ENCODE measurements at regions not wholly inside any gene's neighbourhood (a gene's known extent, or its start where the extent isn't known, plus 50 kb on each side); places are given as distances from the start of the nearest gene placed in this dataset.
"Not testable (repeated sequence)": the region's sequence is repeated elsewhere in the genome, so short reads cannot be mapped to it uniquely, and the experiment has no call there.

DNA sequence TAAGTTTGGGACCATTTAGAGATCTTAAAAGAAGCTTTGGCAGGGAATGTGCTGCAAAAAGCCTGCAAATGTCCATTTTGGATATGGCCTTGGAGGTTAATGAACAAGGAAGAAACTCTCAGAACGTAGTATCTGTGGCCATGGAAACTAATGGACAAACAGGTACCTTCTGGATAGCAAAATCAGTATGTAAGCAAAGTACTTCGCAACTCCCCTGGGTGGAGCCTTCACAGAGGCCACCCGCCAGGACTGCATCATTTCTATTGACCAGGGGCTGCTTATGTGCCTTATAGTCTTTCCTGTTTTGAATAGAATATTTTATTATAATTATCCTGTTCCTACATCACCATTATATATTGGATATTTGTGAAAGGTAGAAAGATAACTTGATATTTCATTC is 510.8 kb upstream of the SYNCRIP start:
- Mint-ChIP-seq H3K9me3 (ENCODE audit: unreplicated experiment) (no peaks in the 10 kb centered on the region), H3K4me1 (ENCODE audit: unreplicated experiment) (no peaks in the 10 kb centered on the region), H3K27me3 (ENCODE audit: unreplicated experiment) (no peaks in the 10 kb centered on the region), H3K36me3 (ENCODE audit: unreplicated experiment) (no peaks in the 10 kb centered on the region), H3K27ac (ENCODE audit: unreplicated experiment) (no peak overlapping the region), H3K4me3 (ENCODE audit: unreplicated experiment) (no peak overlapping the region)
- TF ChIP-seq, protein P1, sequence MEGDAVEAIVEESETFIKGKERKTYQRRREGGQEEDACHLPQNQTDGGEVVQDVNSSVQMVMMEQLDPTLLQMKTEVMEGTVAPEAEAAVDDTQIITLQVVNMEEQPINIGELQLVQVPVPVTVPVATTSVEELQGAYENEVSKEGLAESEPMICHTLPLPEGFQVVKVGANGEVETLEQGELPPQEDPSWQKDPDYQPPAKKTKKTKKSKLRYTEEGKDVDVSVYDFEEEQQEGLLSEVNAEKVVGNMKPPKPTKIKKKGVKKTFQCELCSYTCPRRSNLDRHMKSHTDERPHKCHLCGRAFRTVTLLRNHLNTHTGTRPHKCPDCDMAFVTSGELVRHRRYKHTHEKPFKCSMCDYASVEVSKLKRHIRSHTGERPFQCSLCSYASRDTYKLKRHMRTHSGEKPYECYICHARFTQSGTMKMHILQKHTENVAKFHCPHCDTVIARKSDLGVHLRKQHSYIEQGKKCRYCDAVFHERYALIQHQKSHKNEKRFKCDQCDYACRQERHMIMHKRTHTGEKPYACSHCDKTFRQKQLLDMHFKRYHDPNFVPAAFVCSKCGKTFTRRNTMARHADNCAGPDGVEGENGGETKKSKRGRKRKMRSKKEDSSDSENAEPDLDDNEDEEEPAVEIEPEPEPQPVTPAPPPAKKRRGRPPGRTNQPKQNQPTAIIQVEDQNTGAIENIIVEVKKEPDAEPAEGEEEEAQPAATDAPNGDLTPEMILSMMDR (IDR thresholded peaks at IDR 0.05): no peak
- no peak for DNase-seq (ENCODE audit: extremely low spot score, unreplicated experiment)

DNA sequence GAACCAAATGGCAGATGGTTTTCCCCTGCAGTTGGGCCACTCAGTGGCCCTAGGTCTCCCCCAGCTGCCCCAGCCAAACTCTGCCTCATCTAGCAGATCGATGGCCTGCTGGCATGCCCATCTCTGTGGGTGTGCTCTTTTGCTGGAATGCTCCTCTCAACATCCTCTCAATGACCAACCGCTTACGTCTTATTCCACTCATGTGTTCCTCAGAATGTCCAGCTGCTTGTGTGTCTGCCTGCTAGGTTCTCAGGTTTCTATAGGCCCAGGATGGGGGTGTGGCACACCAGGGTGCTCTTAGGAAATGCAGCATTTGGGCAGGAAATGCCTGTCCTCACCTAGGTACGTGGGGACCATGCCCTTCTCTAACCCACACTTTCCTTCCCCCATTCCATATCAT is 509.9 kb upstream of the SYNCRIP start:
- H3K9me3 Mint-ChIP-seq (ENCODE audit: unreplicated experiment): no peaks in the 10 kb centered on the region
- H3K27me3 Mint-ChIP-seq (ENCODE audit: unreplicated experiment): no peaks in the 10 kb centered on the region

DNA sequence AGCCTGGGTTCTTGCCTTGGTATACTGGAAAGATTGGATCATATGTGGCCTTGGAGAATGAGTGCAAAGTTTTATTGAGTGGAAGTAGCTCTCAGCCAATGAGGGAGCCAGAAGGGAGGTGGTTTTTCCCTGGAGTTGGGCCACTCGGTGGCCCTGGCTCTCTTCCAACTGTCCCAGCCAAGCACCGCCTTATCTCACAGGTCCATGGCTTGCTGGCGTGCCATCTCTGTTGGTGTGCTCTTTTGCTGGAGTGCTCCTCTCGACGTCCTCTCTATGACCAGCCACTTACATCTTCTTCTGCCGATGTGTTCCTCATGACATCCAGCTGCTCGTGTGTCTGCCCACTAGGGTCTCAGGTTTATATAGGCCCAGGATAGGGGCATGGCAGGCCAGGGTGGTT is 505.9 kb upstream of the SYNCRIP start:
- TF ChIP-seq, protein P1 (IDR thresholded peaks at IDR 0.05): no peak
- H3K27ac Mint-ChIP-seq (ENCODE audit: unreplicated experiment): no peak overlapping the region
- H3K9me3 Mint-ChIP-seq (ENCODE audit: unreplicated experiment): no peaks in the 10 kb centered on the region
- H3K4me3 Mint-ChIP-seq (ENCODE audit: unreplicated experiment): no peak overlapping the region
- no peak for DNase-seq (ENCODE audit: extremely low spot score, unreplicated experiment)
- no peaks in the 10 kb centered on the region for H3K27me3 Mint-ChIP-seq (ENCODE audit: unreplicated experiment)
- no peaks in the 10 kb centered on the region for H3K4me1 Mint-ChIP-seq (ENCODE audit: unreplicated experiment)
- no peaks in the 10 kb centered on the region for H3K36me3 Mint-ChIP-seq (ENCODE audit: unreplicated experiment)

More for the DNA sequence above, 509.9 kb upstream of the SYNCRIP start:
- Mint-ChIP-seq H3K36me3 (ENCODE audit: unreplicated experiment) (no peaks in the 10 kb centered on the region), H3K4me1 (ENCODE audit: unreplicated experiment) (no peaks in the 10 kb centered on the region), H3K27ac (ENCODE audit: unreplicated experiment) (no peak overlapping the region), H3K4me3 (ENCODE audit: unreplicated experiment) (no peak overlapping the region)
- no peak for DNase-seq (ENCODE audit: extremely low spot score, unreplicated experiment)
- TF ChIP-seq, protein P1 (IDR thresholded peaks at IDR 0.05): no peak

DNA sequence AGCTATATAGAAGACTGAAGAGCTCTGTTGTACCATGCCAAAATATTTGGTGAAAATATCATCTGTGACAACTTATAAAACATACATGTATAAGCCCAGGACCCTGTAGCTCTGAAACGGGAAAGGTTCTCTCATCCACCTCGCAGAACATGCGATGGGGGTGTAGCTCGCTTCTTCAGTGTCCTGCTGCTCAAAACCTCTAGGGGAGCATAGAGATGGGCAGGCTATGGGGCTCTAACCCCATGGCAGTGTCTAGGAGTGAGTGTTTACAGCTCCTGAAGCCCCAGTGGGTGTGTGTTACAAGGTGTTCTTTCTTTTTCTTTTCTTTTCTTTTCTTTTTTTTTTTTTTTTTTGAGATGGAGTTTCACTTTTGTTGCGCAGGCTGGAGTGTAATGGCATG is 505.2 kb upstream of the SYNCRIP start:
- H3K27ac Mint-ChIP-seq (ENCODE audit: unreplicated experiment): no peak overlapping the region
- H3K27me3 Mint-ChIP-seq (ENCODE audit: unreplicated experiment): no peaks in the 10 kb centered on the region
- no peaks in the 10 kb centered on the region for H3K9me3 Mint-ChIP-seq (ENCODE audit: unreplicated experiment)
- TF ChIP-seq, protein P1 (IDR thresholded peaks at IDR 0.05): no peak
- H3K4me3 Mint-ChIP-seq (ENCODE audit: unreplicated experiment): no peak overlapping the region
- DNase-seq (ENCODE audit: extremely low spot score, unreplicated experiment): no peak
- H3K4me1 Mint-ChIP-seq (ENCODE audit: unreplicated experiment): no peaks in the 10 kb centered on the region
- H3K36me3 Mint-ChIP-seq (ENCODE audit: unreplicated experiment): no peaks in the 10 kb centered on the region

DNA sequence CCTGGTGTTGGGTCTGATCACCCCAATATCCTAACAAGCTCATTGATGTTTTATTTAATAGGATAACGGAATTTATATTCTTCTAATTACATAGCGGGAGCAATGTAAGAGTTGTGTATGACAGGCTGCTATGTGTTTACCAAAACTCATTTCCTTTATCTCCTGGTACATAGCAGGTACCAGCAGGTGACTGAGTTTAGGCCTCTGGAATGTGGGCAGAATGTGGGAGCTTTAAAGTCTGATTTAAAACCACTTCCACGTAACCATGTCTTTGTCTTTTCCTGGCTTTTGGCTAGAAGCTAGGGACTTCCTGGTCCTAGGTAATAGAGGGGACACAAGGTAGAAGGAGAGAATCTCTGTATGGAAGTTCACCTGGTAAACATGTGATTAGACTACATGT is 504.6 kb upstream of the SYNCRIP start:
- H3K27me3 Mint-ChIP-seq (ENCODE audit: unreplicated experiment): no peaks in the 10 kb centered on the region
- no peaks in the 10 kb centered on the region for H3K36me3 Mint-ChIP-seq (ENCODE audit: unreplicated experiment)
- H3K4me1 Mint-ChIP-seq (ENCODE audit: unreplicated experiment): no peaks in the 10 kb centered on the region
- H3K27ac Mint-ChIP-seq (ENCODE audit: unreplicated experiment): no peak overlapping the region
- TF ChIP-seq, protein P1 (IDR thresholded peaks at IDR 0.05): no peak
- DNase-seq (ENCODE audit: extremely low spot score, unreplicated experiment): no peak
- no peaks in the 10 kb centered on the region for H3K9me3 Mint-ChIP-seq (ENCODE audit: unreplicated experiment)
- no peak overlapping the region for H3K4me3 Mint-ChIP-seq (ENCODE audit: unreplicated experiment)

DNA sequence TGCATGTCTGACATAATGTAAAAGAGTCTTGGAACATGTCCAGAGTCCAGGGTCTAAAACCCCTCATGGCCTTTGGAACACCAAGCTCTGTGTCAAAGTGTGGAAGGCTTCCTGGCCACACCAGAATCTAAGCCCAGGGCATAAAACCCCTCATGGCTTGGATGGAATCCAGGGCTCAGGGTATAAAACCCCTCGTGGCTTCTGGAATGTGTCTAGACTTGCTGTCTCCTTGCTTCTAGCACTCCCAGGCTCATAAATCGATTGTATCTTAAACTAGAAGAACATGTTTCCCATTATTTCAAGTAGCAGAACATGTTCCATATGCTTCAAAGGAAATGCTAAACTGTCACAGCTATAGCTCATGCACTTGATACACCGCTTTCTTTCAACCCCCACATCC is 504.1 kb upstream of the SYNCRIP start:
- H3K4me3 Mint-ChIP-seq (ENCODE audit: unreplicated experiment); DNase-seq (ENCODE audit: extremely low spot score, unreplicated experiment); H3K27me3 Mint-ChIP-seq (ENCODE audit: unreplicated experiment); H3K4me1 Mint-ChIP-seq (ENCODE audit: unreplicated experiment); H3K36me3 Mint-ChIP-seq (ENCODE audit: unreplicated experiment); H3K27ac Mint-ChIP-seq (ENCODE audit: unreplicated experiment); H3K9me3 Mint-ChIP-seq (ENCODE audit: unreplicated experiment): not testable (repeated sequence)
